Activated CD8-positive, alpha-beta T cell treated with anti-CD3 and anti-CD28 coated beads for 36 hours (primary cell): ENCODE measurements at regions not wholly inside any gene's neighbourhood (a gene's known extent, or its start where the extent isn't known, plus 50 kb on each side); places are given as distances from the start of the nearest gene placed in this dataset.
"Not testable (repeated sequence)": the region's sequence is repeated elsewhere in the genome, so short reads cannot be mapped to it uniquely, and the experiment has no call there.

Experiments
- ATAC-seq: fragments of 200-7000 bp; cut with Tn5 transposase; one replicate; pipeline ENCODE4 v1.10.0; 2021; ENCODE audit warnings: mild to moderate bottlenecking, moderate library complexity
- CTCF ChIA-PET: fragments of 350-600 bp; sonication (Branson Sonifier 250); formaldehyde crosslinking; loops from one replicate; lab custom pipeline; 2021; ENCODE audit warnings: antibody characterized with exemption; lab: Charles Lee
- POLR2A ChIA-PET: fragments of 350-600 bp; sonication (Branson Sonifier 250); formaldehyde crosslinking; loops from one replicate; lab custom pipeline; 2021; ENCODE audit warnings: antibody characterized with exemption; lab: Charles Lee
- DNase-seq: peaks from one replicate; pipeline ENCODE4 v3.0.0-alpha.2; 2020
- H3K27ac Mint-ChIP-seq: one replicate; pipeline ENCODE4 v1.8.0; 2021; ENCODE audit warnings: mild to moderate bottlenecking, mixed read lengths
- H3K27me3 Mint-ChIP-seq: one replicate; pipeline ENCODE4 v1.8.0; 2021; ENCODE audit warnings: mixed read lengths
- H3K36me3 Mint-ChIP-seq: one replicate; pipeline ENCODE4 v1.8.0; 2021; ENCODE audit warnings: low read depth, mixed read lengths
- H3K4me1 Mint-ChIP-seq: one replicate; pipeline ENCODE4 v1.8.0; 2021; ENCODE audit warnings: low read depth, mixed read lengths
- H3K4me3 Mint-ChIP-seq: one replicate; pipeline ENCODE4 v1.8.0; 2021; ENCODE audit warnings: mild to moderate bottlenecking, moderate library complexity, mixed read lengths
- H3K9me3 Mint-ChIP-seq: one replicate; pipeline ENCODE4 v1.8.0; 2021; ENCODE audit warnings: mixed read lengths
- intact Hi-C: fragments of 100-400 bp; cut with micrococcal nuclease; formaldehyde crosslinking; loops from one replicate; pipeline ENCODE4 v1.10.0; 2022
- TF ChIP-seq, protein P1 (sequence below): fragments of 200-600 bp; IDR thresholded peaks from one replicate; pipeline ENCODE4 v1.8.0; 2022; ENCODE audit warnings: antibody characterized with exemption, mild to moderate bottlenecking

DNA sequence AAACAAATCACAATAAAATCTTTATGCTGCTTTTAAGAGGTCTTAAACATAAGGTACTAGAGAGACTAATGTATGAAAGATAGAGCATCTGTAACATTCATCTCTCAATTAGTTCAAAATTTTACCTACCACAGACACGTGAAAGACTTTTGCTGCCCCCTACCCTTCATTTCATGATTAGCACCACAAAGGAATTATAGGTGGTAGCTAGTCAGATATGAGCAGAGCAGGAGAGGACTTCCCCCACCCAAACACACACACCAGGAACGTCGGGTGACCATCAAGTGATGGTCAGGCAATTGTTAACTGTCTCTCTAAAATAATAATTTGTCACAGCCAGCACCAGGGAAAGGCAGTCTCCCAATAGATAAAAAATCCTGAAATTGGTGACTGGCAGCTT lies 1531.7 kb upstream of the SPRY2 start:
- peaks cover 28% of the 10 kb centered on the region for H3K9me3 Mint-ChIP-seq
- no peak for ATAC-seq
- TF ChIP-seq, protein P1, sequence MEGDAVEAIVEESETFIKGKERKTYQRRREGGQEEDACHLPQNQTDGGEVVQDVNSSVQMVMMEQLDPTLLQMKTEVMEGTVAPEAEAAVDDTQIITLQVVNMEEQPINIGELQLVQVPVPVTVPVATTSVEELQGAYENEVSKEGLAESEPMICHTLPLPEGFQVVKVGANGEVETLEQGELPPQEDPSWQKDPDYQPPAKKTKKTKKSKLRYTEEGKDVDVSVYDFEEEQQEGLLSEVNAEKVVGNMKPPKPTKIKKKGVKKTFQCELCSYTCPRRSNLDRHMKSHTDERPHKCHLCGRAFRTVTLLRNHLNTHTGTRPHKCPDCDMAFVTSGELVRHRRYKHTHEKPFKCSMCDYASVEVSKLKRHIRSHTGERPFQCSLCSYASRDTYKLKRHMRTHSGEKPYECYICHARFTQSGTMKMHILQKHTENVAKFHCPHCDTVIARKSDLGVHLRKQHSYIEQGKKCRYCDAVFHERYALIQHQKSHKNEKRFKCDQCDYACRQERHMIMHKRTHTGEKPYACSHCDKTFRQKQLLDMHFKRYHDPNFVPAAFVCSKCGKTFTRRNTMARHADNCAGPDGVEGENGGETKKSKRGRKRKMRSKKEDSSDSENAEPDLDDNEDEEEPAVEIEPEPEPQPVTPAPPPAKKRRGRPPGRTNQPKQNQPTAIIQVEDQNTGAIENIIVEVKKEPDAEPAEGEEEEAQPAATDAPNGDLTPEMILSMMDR = no peak
- ChIA-PET CTCF (no interaction called here), POLR2A (no interaction called here)
- H3K27me3 Mint-ChIP-seq = no peaks in the 10 kb centered on the region
- H3K27ac Mint-ChIP-seq = no peak overlapping the region
- intact Hi-C loops = no loop called here
- no peaks in the 10 kb centered on the region for H3K36me3 Mint-ChIP-seq
- no peak overlapping the region for H3K4me3 Mint-ChIP-seq
- no peaks in the 10 kb centered on the region for H3K4me1 Mint-ChIP-seq
- no peak for DNase-seq

DNA sequence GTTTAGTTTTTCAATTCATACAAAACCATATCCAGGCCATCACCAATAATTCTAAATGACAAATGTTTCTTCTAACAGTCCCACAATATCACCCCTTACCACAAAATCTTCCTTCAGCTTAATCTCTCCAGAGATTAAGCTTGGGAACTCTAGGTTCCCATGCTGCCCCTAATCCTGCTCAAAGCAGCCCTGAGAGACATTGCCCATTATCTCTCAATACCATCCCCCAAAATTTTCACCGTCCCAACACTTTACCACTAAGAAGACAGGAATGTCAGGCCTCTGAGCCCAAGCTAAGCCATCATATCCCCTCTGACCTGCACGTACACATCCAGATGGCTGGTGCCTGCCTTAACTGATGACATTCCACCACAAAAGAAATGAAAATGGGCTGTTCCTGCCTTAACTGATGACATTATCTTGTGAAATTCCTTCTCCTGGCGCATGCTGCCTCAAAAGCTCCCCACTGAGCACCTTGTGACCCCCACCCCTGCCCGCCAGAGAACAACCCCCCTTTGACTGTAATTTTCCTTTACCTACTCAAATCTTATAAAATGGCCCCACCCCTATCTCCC lies 1530.9 kb upstream of the SPRY2 start:
- H3K4me1 Mint-ChIP-seq, H3K36me3 Mint-ChIP-seq, DNase-seq, intact Hi-C loops, ATAC-seq, POLR2A ChIA-PET, H3K27me3 Mint-ChIP-seq, H3K4me3 Mint-ChIP-seq, CTCF ChIA-PET, H3K27ac Mint-ChIP-seq: not testable (repeated sequence)
- H3K9me3 Mint-ChIP-seq = peaks cover 35% of the 10 kb centered on the region

DNA sequence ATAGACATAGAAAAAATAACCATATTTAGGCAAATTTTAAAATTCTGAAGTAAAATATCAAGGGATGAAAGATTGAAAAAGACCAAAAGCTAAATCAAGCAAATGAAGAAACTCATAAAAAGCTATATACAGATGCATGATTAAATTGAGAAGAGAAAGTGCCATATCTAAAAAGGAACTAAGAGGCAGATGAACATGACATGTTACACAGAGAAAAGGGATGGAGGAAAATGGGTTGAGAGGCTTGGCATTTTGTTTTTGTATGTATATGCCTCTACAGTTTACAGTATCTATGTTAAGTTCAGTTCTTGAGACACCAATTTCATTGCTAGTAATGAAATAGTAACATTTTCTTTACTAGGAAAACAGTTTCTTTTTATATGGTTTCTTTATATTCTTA lies 1507.4 kb upstream of the SPRY2 start:
- ChIA-PET CTCF (no interaction called here), POLR2A (no interaction called here)
- TF ChIP-seq, protein P1 = no peak
- Mint-ChIP-seq H3K27ac (no peak overlapping the region), H3K9me3 (peaks cover 3% of the 10 kb centered on the region), H3K36me3 (no peaks in the 10 kb centered on the region), H3K27me3 (no peaks in the 10 kb centered on the region), H3K4me3 (no peak overlapping the region), H3K4me1 (no peaks in the 10 kb centered on the region)
- intact Hi-C loops = no loop called here
- ATAC-seq = no peak
- no peak for DNase-seq

DNA sequence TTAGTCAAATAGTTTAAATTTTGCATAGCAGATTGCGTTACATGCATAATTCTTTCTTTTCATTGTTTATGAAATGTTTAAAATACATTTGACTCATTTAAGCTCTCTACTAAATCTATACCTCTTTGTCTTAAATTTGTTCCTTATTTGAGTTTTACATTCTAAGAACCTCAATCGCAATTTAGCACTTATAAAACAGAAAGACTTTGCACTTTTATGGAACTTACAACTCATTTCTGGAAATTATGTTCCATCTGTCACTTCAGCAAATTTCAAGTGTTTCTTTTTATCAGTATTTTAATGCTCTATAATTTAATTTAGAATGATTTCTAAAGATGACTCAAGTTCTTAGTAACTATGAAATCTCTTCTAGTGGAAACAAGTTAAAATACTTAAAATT lies 1505.8 kb upstream of the SPRY2 start:
- ChIA-PET CTCF (no interaction called here), POLR2A (no interaction called here)
- intact Hi-C loops = no loop called here
- Mint-ChIP-seq H3K27me3 (no peaks in the 10 kb centered on the region), H3K36me3 (no peaks in the 10 kb centered on the region), H3K4me3 (no peak overlapping the region), H3K27ac (no peak overlapping the region), H3K9me3 (peaks cover 6% of the 10 kb centered on the region), H3K4me1 (no peaks in the 10 kb centered on the region)
- DNase-seq (no peak), ATAC-seq (no peak)
- TF ChIP-seq, protein P1 = no peak

DNA sequence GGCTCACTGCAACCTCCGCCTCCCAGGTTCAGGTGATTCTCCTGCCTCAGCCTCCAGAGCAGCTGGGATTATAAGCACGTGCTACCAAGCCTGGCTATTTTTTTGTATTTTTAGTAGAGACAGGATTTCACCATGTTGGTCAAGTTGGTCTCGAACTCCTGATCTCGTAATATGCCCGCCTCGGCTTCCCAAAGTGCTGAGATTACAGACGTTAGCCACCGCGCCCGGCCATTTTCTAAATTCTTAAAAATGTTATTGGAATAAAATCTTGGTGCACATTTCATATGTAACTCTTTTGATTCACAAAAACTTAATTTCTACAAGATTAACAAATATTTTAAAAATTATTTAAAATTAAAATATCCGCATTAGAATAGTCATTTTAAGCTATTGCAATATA lies 1480.3 kb upstream of the SPRY2 start:
- no peaks in the 10 kb centered on the region for H3K36me3 Mint-ChIP-seq

More for the DNA sequence above, 1480.3 kb upstream of the SPRY2 start:
- peaks cover 8% of the 10 kb centered on the region for H3K9me3 Mint-ChIP-seq
- ChIA-PET POLR2A (no interaction called here), CTCF (no interaction called here)
- ATAC-seq = no peak
- H3K27me3 Mint-ChIP-seq = no peaks in the 10 kb centered on the region
- intact Hi-C loops = no loop called here
- H3K4me3 Mint-ChIP-seq = no peak overlapping the region
- H3K27ac Mint-ChIP-seq = no peak overlapping the region
- H3K4me1 Mint-ChIP-seq = no peaks in the 10 kb centered on the region
- TF ChIP-seq, protein P1 = no peak
- DNase-seq = no peak
